ENCODE measurements at regions not wholly inside any gene's neighbourhood (a gene's known extent, or its start where the extent isn't known, plus 50 kb on each side); places are given as distances from the start of the nearest gene placed in this dataset.

DNA sequence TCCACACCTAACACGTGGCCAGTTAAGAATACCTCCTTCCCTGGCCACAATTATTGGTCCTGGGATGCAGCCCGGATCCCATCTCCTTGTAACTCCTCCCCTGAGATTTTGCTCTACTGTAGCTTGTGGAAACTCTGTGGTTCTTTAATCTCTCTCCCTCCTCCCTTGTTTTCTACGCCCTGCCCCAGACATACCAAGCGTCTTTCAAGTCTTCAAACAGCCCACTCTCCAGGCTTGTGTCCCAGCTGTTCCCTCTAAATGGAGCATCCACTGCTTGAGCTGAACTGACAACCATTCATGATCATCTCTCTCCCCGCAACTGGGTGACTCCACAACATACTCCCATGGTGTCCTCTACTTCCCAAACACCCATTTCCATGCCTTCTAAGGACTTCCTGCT, 111.6 kb downstream of the SIPA1L2 start:
- no peaks in the 10 kb centered on the region for H3K27me3 ChIP-seq (ENCODE audit: control insufficient read depth, insufficient read depth, low read length)
- H3K4me3 ChIP-seq (ENCODE audit: insufficient read depth, low read depth, low read length): no peak overlapping the region
- no peak for DNase-seq
- H3K36me3 ChIP-seq (replicated peaks; ENCODE audit: control insufficient read depth, insufficient read depth, low read length): no peaks in the 10 kb centered on the region

DNA sequence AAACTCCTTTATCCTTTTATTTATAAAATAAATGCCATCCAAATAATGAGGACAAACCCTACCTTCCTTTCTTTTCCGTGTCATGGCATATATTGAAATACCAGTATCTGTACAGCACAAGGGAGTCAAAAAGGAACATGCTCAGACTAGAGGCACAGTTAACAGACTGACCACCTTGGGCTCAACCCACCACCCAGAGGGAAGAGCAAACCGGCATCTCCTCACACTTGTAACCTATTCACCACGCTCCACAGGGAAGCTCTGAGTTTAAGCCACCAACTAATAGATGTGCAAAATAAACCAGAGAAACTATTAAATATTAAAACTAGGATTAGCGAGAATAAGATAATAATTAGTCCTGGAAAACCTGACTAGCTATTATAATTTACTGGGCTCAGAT, 112.7 kb downstream of the SIPA1L2 start:
- no peaks in the 10 kb centered on the region for H3K27me3 ChIP-seq (ENCODE audit: control insufficient read depth, insufficient read depth, low read length)
- no peak overlapping the region for H3K4me3 ChIP-seq (ENCODE audit: insufficient read depth, low read depth, low read length)
- H3K36me3 ChIP-seq (replicated peaks; ENCODE audit: control insufficient read depth, insufficient read depth, low read length): no peaks in the 10 kb centered on the region
- DNase-seq: no peak

DNA sequence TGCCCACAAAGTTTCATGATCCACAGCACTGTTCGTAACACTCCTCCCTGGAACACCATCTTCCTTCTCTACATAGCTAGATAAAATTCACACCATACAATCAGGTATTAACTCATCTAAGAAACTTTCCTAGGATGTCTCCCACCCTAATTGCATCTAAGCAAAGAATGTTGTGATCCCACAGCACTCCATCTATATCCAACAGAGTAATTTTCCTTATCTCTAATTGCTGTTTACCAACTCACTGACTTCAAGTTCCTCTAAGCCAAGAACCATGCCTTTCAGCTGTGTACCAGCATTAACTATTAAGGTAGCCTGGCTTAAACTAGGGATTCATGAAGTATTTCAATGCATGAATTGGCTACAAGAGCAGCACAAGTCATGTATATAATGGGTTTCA, 114.2 kb downstream of the SIPA1L2 start:
- Histone ChIP-seq H3K4me3 (ENCODE audit: insufficient read depth, low read depth, low read length) (no peak overlapping the region), H3K27me3 (ENCODE audit: control insufficient read depth, insufficient read depth, low read length) (no peaks in the 10 kb centered on the region), H3K36me3 (replicated peaks; ENCODE audit: control insufficient read depth, insufficient read depth, low read length) (no peaks in the 10 kb centered on the region)
- DNase-seq: no peak

DNA sequence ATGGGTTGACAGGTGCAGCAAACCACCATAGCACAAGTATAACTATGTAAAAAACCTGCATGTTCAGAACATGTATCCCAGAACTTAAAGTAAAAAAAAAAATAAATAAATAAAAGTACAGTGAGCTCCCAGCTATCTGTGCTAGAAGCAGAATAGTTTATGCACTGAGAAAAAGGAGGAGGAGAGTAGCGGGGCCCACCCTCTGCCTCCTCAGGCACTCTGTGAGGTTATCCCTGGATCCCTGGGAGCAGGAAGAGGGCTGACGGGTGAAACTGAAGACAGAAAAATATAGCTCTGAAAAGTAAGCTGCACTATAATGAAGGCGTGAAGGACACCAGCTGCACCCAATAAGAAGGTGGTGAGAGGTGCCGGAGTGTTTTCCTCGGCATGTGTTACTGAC, 117.2 kb downstream of the SIPA1L2 start:
- H3K36me3 ChIP-seq (replicated peaks; ENCODE audit: control insufficient read depth, insufficient read depth, low read length): no peaks in the 10 kb centered on the region
- H3K27me3 ChIP-seq (ENCODE audit: control insufficient read depth, insufficient read depth, low read length): no peaks in the 10 kb centered on the region
- no peak for DNase-seq
- H3K4me3 ChIP-seq (ENCODE audit: insufficient read depth, low read depth, low read length): no peak overlapping the region

DNA sequence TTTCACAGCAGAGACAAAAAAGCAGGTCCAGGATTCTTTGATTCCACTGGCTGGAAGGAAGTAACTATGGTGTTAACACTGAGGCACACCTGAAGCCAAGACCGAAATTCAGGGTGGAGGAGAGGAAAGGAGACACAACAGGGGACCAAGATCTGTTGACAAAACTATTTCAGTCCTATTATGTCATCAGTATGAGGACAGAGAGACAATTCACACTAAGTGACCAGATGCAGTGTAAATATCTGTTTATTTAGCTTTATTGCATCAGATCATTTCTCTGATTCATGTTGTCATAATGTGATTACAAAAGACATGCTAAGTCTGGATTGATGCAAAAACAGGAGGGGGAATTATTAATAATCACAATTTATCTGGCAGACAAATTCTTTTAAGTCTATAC, 118.8 kb downstream of the SIPA1L2 start:
- no peaks in the 10 kb centered on the region for H3K27me3 ChIP-seq (ENCODE audit: control insufficient read depth, insufficient read depth, low read length)
- no peak for DNase-seq
- H3K4me3 ChIP-seq (ENCODE audit: insufficient read depth, low read depth, low read length): no peak overlapping the region
- no peaks in the 10 kb centered on the region for H3K36me3 ChIP-seq (replicated peaks; ENCODE audit: control insufficient read depth, insufficient read depth, low read length)

DNA sequence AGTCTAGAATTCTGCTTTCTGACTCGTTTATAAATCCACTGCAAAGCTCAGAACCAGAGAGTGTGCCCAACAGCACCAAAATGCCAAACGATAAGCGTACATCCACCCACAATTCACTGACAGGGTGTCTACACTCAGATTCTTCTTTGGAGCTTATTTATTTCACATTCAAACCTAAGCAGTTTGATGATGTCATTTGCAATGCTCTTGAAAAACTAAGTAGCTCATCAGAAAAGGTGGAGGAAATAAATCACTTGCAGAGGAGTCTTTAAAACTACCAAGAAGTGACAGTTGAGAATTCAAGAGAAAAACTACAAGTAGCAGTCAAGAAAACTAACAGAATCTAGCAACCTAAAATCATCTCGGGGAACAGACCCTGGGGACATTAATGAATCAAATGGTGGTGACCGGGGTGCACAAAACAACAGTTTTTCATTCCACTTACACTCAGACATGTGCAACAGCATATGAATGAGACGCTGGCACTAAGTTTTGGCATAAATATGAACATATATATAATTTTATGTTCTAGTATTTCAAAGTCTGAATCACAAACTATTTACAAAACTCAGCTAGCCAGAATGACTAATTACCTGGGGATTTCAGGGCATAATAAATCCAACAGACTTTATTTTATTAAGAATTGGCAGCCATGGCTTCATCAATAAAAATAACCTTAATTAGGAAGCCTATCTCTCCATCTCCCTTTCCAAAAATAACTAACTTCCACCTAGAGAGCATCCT, 119.4 kb downstream of the SIPA1L2 start:
- Histone ChIP-seq H3K4me3 (ENCODE audit: insufficient read depth, low read depth, low read length) (no peak overlapping the region), H3K27me3 (ENCODE audit: control insufficient read depth, insufficient read depth, low read length) (no peaks in the 10 kb centered on the region)

DNA sequence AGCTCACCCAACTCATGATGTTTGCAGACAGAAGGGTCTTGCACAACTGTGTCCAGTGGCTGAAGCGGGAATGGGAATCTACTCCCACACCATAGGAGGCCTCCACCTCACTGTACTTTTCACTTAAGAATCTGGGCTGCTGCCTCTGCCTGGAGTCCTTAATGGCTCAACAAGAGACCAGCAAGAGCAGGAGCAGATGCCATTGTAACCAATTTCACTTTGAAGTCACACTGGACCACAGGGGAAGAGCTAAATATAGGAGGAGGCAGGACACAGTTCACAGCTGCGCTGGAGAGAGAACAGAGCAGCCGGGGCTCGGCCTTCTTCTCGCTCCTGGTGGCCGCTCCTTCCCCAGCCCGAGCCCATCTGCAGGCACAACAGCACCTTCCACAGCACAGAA, 120.4 kb downstream of the SIPA1L2 start:
- no peaks in the 10 kb centered on the region for H3K27me3 ChIP-seq (ENCODE audit: control insufficient read depth, insufficient read depth, low read length)
- no peak overlapping the region for H3K4me3 ChIP-seq (ENCODE audit: insufficient read depth, low read depth, low read length)
- no peak for DNase-seq
- no peaks in the 10 kb centered on the region for H3K36me3 ChIP-seq (replicated peaks; ENCODE audit: control insufficient read depth, insufficient read depth, low read length)

More for the DNA sequence above, 119.4 kb downstream of the SIPA1L2 start:
- no peaks in the 10 kb centered on the region for H3K36me3 ChIP-seq (replicated peaks; ENCODE audit: control insufficient read depth, insufficient read depth, low read length)
- no peak for DNase-seq

DNA sequence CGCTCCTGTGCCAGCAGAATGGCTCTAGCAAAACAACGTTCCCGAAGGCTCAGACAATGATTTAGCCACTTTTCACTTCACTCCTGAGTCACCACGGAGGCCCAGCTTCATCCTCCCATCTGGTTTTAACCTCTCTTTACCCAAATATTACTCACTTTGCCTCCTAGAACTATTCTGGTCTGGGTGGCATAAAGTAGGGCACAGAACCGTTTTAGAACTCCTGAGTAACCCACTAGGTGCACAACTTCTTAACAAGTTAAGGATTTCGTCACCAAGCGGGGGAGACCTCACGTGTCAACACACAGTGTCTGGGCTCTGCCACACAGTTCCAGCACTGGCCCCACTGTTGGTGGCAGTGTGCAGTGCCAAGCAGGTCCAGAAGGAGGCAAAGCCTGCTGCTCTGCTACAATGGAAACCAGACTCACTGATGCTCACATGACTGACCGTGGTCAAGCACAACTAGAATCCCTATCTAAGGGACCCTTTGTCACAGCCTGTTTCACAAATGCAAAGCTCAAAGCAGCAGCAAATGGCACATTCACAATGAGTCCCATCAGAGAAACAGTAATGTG, 121.7 kb downstream of the SIPA1L2 start:
- no peaks in the 10 kb centered on the region for H3K36me3 ChIP-seq (replicated peaks; ENCODE audit: control insufficient read depth, insufficient read depth, low read length)
- no peak for DNase-seq
- H3K27me3 ChIP-seq (ENCODE audit: control insufficient read depth, insufficient read depth, low read length): no peaks in the 10 kb centered on the region
- H3K4me3 ChIP-seq (ENCODE audit: insufficient read depth, low read depth, low read length): no peak overlapping the region

DNA sequence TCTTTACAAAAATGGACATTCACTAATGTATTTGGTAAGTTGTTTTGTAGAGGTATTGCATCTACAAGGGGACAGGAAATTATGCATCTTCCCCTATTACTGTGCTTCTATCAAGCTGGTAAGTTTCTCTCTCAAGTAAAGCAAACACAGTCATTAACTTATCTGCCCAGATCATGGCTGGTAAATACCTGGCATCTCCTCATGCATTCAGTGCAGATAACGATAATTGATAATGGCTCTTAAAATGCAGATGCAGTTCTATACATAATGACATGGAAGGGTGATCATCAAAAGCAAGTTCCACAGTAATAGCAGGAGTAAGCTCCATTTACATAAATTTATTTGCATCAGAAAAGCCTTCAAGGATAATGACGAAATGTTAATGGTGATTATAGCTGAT, 122.4 kb downstream of the SIPA1L2 start:
- H3K36me3 ChIP-seq (replicated peaks; ENCODE audit: control insufficient read depth, insufficient read depth, low read length): no peaks in the 10 kb centered on the region
- H3K4me3 ChIP-seq (ENCODE audit: insufficient read depth, low read depth, low read length): no peak overlapping the region
- DNase-seq: no peak
- H3K27me3 ChIP-seq (ENCODE audit: control insufficient read depth, insufficient read depth, low read length): no peaks in the 10 kb centered on the region

DNA sequence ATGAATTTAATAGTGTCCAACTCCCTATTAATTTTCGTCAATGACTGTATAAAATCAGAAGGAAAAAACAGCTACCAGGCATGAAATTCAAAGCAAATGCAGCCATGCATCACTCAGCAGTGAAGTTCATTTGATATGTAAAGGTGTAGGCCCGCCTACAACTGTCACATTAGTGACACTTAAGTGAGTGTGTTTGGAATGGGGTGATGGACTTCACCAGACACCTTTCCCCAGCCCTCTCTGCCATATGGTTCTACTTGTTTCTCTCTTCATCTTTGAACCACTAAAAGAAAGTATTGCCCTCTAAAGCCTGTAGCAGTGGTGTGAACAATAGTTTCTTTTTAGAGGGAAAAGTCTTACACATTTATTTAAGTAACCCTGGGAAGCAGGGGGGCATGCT, 124.0 kb downstream of the SIPA1L2 start:
- Histone ChIP-seq H3K27me3 (ENCODE audit: control insufficient read depth, insufficient read depth, low read length) (no peaks in the 10 kb centered on the region), H3K4me3 (ENCODE audit: insufficient read depth, low read depth, low read length) (no peak overlapping the region), H3K36me3 (replicated peaks; ENCODE audit: control insufficient read depth, insufficient read depth, low read length) (no peaks in the 10 kb centered on the region)
- DNase-seq: no peak

DNA sequence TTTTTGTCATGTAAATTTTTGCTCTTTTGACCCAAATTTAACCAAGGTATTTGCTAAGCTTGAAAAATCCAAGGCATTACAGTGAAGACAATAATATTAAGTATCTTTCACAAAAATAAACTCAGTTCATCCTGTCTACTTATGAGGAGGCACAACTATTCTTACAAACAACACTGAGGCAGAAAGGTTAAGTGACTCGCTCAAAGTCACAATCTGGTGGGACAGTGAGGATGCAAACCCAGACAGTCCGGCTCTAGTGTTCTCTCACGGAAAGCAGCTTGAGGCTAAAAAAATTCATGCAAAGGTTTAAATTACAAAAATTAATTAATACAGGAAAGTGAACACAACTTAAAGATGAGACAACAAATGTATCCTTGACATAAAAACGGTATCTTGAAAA, 125.3 kb downstream of the SIPA1L2 start:
- H3K36me3 ChIP-seq (replicated peaks; ENCODE audit: control insufficient read depth, insufficient read depth, low read length): no peaks in the 10 kb centered on the region
- H3K4me3 ChIP-seq (ENCODE audit: insufficient read depth, low read depth, low read length): no peak overlapping the region
- no peaks in the 10 kb centered on the region for H3K27me3 ChIP-seq (ENCODE audit: control insufficient read depth, insufficient read depth, low read length)
- DNase-seq: no peak

DNA sequence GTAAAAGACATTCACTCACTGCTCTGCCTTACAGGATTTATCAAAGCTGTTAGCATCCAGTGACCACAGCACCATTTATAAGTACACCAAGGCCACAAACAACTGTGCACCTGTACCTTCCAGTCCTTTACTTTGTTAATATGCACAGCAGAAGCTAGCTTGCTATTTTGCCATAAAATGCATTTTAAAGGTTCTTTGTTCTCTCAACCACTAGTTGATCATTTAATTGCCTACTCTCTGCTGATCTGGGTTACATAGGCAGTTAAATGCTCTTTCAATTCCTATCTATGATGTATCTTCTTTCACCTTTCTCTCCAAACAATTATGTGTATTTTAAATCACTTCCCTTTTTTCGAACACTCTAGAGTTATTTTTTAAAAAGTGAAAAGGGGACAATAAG, 126.4 kb downstream of the SIPA1L2 start:
- no peak for DNase-seq
- Histone ChIP-seq H3K36me3 (replicated peaks; ENCODE audit: control insufficient read depth, insufficient read depth, low read length) (no peaks in the 10 kb centered on the region), H3K27me3 (ENCODE audit: control insufficient read depth, insufficient read depth, low read length) (no peaks in the 10 kb centered on the region), H3K4me3 (ENCODE audit: insufficient read depth, low read depth, low read length) (no peak overlapping the region)

DNA sequence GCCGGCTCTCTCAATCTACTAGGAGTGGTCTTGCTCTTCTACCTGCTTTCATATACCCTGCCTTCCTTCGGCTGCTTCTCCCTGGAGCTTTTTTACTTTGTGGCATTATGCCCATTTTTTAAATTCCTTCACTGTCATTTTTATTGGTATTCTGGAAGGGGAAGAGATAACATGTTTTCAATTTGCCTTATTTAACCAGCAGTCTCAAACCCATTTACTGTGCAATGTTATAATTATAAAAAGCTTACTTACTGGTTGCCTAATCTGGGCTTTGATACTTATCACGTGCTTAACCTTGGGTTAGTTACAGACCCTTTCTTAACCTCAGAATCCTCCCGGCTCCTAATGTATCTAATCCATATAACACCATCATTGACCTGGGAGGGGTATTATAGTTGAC, 128.1 kb downstream of the SIPA1L2 start:
- H3K27me3 ChIP-seq (ENCODE audit: control insufficient read depth, insufficient read depth, low read length): no peaks in the 10 kb centered on the region
- no peak overlapping the region for H3K4me3 ChIP-seq (ENCODE audit: insufficient read depth, low read depth, low read length)
- no peaks in the 10 kb centered on the region for H3K36me3 ChIP-seq (replicated peaks; ENCODE audit: control insufficient read depth, insufficient read depth, low read length)
- no peak for DNase-seq

DNA sequence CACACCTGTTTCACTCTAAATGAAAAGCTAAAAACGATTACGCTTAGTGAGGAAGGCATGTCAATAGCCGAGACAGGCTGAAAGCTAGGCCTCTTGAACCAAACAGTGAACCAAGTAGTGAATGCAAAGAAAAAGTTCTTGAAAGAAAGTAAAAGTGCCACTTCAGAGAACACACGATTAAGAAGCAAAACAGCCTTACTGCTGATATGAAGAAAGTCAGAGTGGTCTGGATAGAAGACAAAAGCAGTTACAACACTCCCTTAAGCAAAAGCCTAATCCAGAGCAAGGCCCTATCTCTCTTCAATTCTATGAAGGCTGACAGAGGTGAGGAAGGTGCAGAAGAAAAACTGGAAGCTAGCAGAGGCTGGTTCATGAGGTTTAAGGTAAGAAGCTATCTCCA, 130.7 kb downstream of the SIPA1L2 start:
- H3K36me3 ChIP-seq (replicated peaks; ENCODE audit: control insufficient read depth, insufficient read depth, low read length): no peaks in the 10 kb centered on the region
- no peak overlapping the region for H3K4me3 ChIP-seq (ENCODE audit: insufficient read depth, low read depth, low read length)
- DNase-seq: no peak
- no peaks in the 10 kb centered on the region for H3K27me3 ChIP-seq (ENCODE audit: control insufficient read depth, insufficient read depth, low read length)

DNA sequence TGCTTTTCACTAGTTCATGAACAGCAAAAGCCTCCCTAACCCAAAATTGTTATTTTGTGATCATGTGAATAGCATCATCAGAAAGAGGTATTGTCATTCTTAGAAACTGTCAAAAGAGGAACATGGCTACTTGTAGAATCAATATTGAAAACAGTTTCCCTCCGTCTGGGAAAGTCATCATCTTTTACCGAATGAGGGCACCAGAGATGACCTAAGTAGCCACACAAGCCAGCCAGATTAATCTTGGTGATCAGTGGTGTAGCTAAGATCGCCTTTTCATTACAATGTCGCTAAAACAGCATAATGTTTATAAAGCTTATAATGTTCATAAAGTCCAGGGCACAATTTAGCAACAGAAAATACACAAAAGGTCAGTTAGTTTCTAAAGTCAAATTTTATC, 136.1 kb downstream of the SIPA1L2 start:
- Histone ChIP-seq H3K4me3 (ENCODE audit: insufficient read depth, low read depth, low read length) (no peak overlapping the region), H3K27me3 (ENCODE audit: control insufficient read depth, insufficient read depth, low read length) (no peaks in the 10 kb centered on the region), H3K36me3 (replicated peaks; ENCODE audit: control insufficient read depth, insufficient read depth, low read length) (no peaks in the 10 kb centered on the region)
- DNase-seq: no peak

DNA sequence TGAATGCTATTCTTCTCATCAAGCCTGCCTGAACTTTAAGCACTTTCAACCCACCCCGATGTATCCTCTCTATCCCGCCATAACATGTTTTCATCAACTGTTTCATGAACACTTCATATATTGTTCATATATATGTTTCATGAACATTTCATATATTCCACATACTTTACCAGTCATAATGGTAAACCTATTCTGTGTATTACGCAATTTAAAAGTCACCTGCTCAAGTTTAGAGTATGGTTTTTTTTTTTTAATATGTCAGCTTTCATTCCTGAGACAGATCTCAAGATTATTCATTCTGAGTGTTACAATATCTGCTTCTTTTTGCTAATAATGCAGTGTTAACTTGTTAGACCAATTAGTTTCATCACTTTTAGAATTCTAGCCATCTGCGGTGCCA, 140.7 kb downstream of the SIPA1L2 start:
- Histone ChIP-seq H3K4me3 (ENCODE audit: insufficient read depth, low read depth, low read length) (no peak overlapping the region), H3K27me3 (ENCODE audit: control insufficient read depth, insufficient read depth, low read length) (no peaks in the 10 kb centered on the region), H3K36me3 (replicated peaks; ENCODE audit: control insufficient read depth, insufficient read depth, low read length) (no peaks in the 10 kb centered on the region; the same call in 1 of the 2 replicates)
- no peak for DNase-seq

Measured in H7 (cell line).